B cell (primary cell): ENCODE measurements at regions not wholly inside any gene's neighbourhood (a gene's known extent, or its start where the extent isn't known, plus 50 kb on each side); places are given as distances from the start of the nearest gene placed in this dataset.

ENCODE experiments used
- CTCF ChIP-seq: fragments of 200-600 bp; IDR thresholded peaks from one replicate; pipeline ENCODE4 v1.8.0; 2022; ENCODE audit warnings: antibody characterized with exemption, mild to moderate bottlenecking
- EZH2 ChIP-seq: IDR thresholded peaks from 2 replicates; pipeline ENCODE4 v1.6.1; 2012; ENCODE audit warnings: borderline replicate concordance, low read depth, mild to moderate bottlenecking, moderate library complexity, low read length; ENCODE audit not compliant: insufficient read depth, poor library complexity, severe bottlenecking

DNA sequence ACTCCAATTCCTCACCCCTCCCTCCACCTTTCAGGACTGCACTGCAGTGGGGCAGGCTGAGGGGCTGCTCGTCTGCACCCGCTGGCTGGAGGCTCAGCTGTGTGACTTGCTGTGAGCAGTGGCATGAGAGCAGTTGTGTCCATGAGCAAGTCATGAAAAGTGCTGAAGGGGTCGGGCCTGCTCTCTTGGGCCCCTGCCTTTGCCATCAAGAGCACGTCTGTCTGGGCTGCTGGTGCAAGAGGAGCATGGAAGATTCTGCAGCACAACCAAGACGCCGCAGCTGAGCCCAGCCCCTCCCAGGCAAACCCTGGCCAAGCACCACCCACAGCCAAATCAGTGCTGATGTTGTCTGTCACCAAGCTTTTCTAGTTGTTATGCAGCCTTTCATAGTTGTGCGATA, 284.3 kb downstream of the TCERG1L start:
- TF ChIP-seq EZH2 (no peak), CTCF (no peak)
